ENCODE measurements at regions not wholly inside any gene's neighbourhood (a gene's known extent, or its start where the extent isn't known, plus 50 kb on each side); places are given as distances from the start of the nearest gene placed in this dataset.

GRCh38 chr6:170182093-170182780, 108.6 kb downstream of the DLL1 start:
- TF ChIP-seq, protein P1, sequence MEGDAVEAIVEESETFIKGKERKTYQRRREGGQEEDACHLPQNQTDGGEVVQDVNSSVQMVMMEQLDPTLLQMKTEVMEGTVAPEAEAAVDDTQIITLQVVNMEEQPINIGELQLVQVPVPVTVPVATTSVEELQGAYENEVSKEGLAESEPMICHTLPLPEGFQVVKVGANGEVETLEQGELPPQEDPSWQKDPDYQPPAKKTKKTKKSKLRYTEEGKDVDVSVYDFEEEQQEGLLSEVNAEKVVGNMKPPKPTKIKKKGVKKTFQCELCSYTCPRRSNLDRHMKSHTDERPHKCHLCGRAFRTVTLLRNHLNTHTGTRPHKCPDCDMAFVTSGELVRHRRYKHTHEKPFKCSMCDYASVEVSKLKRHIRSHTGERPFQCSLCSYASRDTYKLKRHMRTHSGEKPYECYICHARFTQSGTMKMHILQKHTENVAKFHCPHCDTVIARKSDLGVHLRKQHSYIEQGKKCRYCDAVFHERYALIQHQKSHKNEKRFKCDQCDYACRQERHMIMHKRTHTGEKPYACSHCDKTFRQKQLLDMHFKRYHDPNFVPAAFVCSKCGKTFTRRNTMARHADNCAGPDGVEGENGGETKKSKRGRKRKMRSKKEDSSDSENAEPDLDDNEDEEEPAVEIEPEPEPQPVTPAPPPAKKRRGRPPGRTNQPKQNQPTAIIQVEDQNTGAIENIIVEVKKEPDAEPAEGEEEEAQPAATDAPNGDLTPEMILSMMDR (IDR thresholded peaks at IDR 0.05; ENCODE audit: unreplicated experiment), result no peak
- BruUV-seq (replicated peaks), result no TSS peak
- Mint-ChIP-seq H3K27me3 (ENCODE audit: unreplicated experiment) (peaks cover 27% of the 10 kb centered on the region), H3K36me3 (ENCODE audit: insufficient read depth, unreplicated experiment) (peaks cover 7% of the 10 kb centered on the region), H3K27ac (ENCODE audit: unreplicated experiment) (no peak overlapping the region), H3K9me3 (ENCODE audit: low read depth, unreplicated experiment) (peaks cover 5% of the 10 kb centered on the region), H3K4me3 (ENCODE audit: low read depth, unreplicated experiment) (no peak overlapping the region), H3K4me1 (ENCODE audit: low read depth, unreplicated experiment) (no peaks in the 10 kb centered on the region)
- DNase-seq, result no peak
- CTCF ChIA-PET, result no interaction called here
- intact Hi-C loops (cut with micrococcal nuclease; ENCODE audit: unreplicated experiment), result no loop called here

GRCh38 chr6:170181338-170181690, 109.6 kb downstream of the DLL1 start:
- intact Hi-C loops (cut with micrococcal nuclease; ENCODE audit: unreplicated experiment), result no loop called here
- Mint-ChIP-seq H3K4me3 (ENCODE audit: low read depth, unreplicated experiment) (no peak overlapping the region), H3K9me3 (ENCODE audit: low read depth, unreplicated experiment) (peaks cover 5% of the 10 kb centered on the region), H3K4me1 (ENCODE audit: low read depth, unreplicated experiment) (no peaks in the 10 kb centered on the region), H3K27me3 (ENCODE audit: unreplicated experiment) (peaks cover 27% of the 10 kb centered on the region), H3K36me3 (ENCODE audit: insufficient read depth, unreplicated experiment) (peaks cover 15% of the 10 kb centered on the region), H3K27ac (ENCODE audit: unreplicated experiment) (no peak overlapping the region)
- CTCF ChIA-PET, result no interaction called here
- BruUV-seq (replicated peaks), result no TSS peak
- TF ChIP-seq, protein P1 (IDR thresholded peaks at IDR 0.05; ENCODE audit: unreplicated experiment), result no peak
- no peak for DNase-seq

DNA sequence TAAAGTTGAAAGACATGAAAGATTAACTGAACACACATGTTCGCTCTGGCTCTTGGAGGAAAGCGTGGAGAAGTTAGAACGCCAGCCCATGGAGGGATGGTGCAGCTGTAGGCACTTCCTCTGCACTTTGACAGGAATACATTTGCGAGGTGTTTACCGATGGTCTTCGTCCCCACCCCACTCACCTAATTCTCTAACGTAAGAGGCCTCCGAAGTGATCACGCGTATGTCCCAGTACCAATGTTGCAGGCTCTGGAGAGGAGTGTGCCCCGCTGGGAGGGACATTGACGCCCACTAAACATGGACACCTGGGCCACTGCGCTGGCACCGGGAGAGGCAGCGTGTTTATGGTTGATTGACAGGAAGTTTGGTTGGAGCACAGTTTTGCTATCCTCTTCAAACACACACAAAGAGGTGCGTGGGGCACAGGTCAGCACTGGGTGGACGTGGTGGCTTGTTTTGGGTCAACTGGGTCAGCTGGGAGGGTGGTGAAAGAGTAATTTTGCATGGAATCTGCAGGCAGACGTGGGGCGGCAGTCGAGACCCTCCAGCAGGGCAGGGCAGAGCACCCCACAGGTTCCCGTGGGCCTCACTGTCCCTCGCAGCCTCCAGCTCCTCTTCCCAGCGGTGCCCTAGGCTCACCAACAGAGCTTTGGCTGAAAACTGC, 110.1 kb downstream of the DLL1 start:
- H3K9me3 Mint-ChIP-seq (ENCODE audit: low read depth, unreplicated experiment), result peaks cover 5% of the 10 kb centered on the region
- CTCF ChIA-PET, result interaction anchor here (0.7 kb wide), 1 partner anchor 78 kb away, joined by 3 read pairs; no protein-coding TSS in a partner anchor
- no peaks in the 10 kb centered on the region for H3K4me1 Mint-ChIP-seq (ENCODE audit: low read depth, unreplicated experiment)
- BruUV-seq (replicated peaks), result no TSS peak
- H3K36me3 Mint-ChIP-seq (ENCODE audit: insufficient read depth, unreplicated experiment), result peaks cover 15% of the 10 kb centered on the region
- no peak for DNase-seq
- TF ChIP-seq, protein P1 (IDR thresholded peaks at IDR 0.05; ENCODE audit: unreplicated experiment), result no peak
- intact Hi-C loops (cut with micrococcal nuclease; ENCODE audit: unreplicated experiment), result no loop called here
- H3K4me3 Mint-ChIP-seq (ENCODE audit: low read depth, unreplicated experiment), result no peak overlapping the region
- H3K27ac Mint-ChIP-seq (ENCODE audit: unreplicated experiment), result no peak overlapping the region
- peaks cover 27% of the 10 kb centered on the region for H3K27me3 Mint-ChIP-seq (ENCODE audit: unreplicated experiment)

GRCh38 chr6:170179616-170180324, 111.1 kb downstream of the DLL1 start:
- no TSS peak for BruUV-seq (replicated peaks)

More at GRCh38 chr6:170179616-170180324, 111.1 kb downstream of the DLL1 start:
- TF ChIP-seq, protein P1 (IDR thresholded peaks at IDR 0.05; ENCODE audit: unreplicated experiment), result no peak
- Mint-ChIP-seq H3K36me3 (ENCODE audit: insufficient read depth, unreplicated experiment) (peaks cover 15% of the 10 kb centered on the region), H3K27me3 (ENCODE audit: unreplicated experiment) (peaks cover 27% of the 10 kb centered on the region), H3K4me1 (ENCODE audit: low read depth, unreplicated experiment) (no peaks in the 10 kb centered on the region), H3K4me3 (ENCODE audit: low read depth, unreplicated experiment) (no peak overlapping the region), H3K9me3 (ENCODE audit: low read depth, unreplicated experiment) (peaks cover 5% of the 10 kb centered on the region), H3K27ac (ENCODE audit: unreplicated experiment) (no peak overlapping the region)
- DNase-seq, result no peak
- intact Hi-C loops (cut with micrococcal nuclease; ENCODE audit: unreplicated experiment), result no loop called here
- CTCF ChIA-PET, result interaction anchor here (0.7 kb wide), 1 partner anchor 79 kb away, joined by 3 read pairs; no protein-coding TSS in a partner anchor
